ENCODE measurements at regions not wholly inside any gene's neighbourhood (a gene's known extent, or its start where the extent isn't known, plus 50 kb on each side); places are given as distances from the start of the nearest gene placed in this dataset.

GRCh38 chr18:10033016-10033399 is 119.2 kb downstream of the VAPA start:
- no peak for DNase-seq (ENCODE audit: low read depth)

DNA sequence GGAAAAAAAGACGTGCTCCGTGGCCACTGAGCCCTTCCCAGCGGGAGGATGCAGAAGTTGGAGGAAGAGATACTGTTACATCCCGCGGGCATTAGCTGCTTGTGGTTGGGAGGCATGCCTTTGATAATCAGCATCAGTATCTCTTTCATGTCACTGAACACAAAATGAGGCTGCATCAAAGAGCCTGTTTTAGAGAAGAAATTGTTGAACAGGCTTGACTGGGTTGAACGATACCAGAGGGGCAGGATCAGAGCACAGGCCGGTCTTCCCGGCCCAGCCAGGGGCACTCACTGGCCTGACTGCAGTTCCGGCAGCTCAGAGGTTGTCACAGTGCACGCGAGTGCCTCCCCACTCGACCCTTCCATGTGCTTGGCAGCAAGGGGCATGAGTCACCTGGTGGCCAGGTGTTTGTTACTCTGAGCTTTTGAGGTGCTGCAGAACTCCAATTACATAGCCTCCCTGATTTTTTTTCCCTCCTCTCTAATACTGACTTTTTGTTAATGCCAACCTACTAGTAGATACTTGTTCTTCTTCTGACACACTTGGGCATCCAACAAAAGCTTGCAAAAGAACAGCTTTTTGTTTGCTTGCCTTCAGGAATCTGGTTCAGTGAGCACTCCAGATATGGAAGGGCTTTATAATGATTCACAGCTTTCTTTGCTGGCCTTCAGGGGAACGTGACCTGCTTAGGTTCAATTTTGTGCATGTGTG is 121.6 kb downstream of the VAPA start:
- no peak for DNase-seq (ENCODE audit: low read depth)

DNA sequence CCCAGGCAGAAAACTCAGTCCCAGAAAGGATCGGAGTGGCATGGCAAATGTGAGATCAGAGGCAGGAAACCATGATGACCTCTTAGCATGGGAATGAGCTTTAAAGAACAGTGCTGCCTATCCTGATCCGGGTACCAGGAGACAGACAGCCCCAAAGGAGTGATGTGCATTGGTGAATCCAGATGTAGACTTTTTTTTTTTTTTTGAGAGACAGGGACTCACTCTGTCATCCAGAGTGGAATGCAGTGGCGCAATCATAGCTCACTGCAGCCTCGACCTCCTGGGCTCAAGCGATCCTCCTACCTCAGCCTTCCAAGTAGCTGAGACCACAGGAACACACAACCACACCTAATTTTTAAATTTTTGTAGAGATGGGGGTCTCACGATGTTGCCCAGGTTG is 122.7 kb downstream of the VAPA start:
- no peak for DNase-seq (ENCODE audit: low read depth)

GRCh38 chr18:10037181-10037580 is 123.4 kb downstream of the VAPA start:
- no peak for DNase-seq (ENCODE audit: low read depth)

- DNase-seq (ENCODE audit: low read depth), result no peak
These were observed 124.5 kb downstream of the VAPA start for GRCh38 chr18:10038268-10038667.

DNA sequence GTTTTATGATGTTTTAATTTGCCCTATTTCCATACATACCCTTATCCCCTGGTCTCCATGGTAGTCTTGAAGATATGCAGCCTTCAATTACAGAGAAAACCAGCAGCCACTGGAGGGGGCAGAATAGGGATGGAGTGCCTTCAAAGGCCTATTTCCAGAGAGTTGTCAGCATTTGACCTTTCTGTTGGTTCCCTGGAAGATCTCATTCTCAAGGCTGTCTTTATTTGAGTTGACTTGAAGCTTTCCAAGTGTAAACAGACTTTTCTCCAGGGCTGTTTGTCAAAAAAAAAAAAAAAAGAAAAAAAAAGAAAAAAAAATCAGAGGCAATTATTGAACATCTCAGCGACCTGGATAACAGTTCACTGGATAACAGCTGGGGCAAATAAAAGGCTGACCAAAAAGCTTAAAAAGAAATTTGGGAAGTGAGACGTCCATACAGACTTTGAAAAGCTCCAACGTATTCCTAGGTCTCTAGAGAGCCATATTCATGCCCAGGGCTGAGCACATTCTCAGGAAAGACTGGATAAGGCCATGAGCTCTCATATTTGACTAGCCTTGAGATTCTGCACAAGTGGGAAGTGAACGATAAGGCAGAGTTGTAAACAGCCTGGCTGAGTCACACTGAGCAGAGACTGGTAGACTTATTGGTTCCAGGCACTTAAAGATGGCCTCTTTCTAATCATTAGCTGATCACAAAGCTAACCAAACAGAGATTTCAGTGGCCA is 126.6 kb downstream of the VAPA start:
- DNase-seq (ENCODE audit: low read depth), result no peak

- no peak for DNase-seq (ENCODE audit: low read depth)
These were observed 127.4 kb downstream of the VAPA start for GRCh38 chr18:10041180-10041579.

DNA sequence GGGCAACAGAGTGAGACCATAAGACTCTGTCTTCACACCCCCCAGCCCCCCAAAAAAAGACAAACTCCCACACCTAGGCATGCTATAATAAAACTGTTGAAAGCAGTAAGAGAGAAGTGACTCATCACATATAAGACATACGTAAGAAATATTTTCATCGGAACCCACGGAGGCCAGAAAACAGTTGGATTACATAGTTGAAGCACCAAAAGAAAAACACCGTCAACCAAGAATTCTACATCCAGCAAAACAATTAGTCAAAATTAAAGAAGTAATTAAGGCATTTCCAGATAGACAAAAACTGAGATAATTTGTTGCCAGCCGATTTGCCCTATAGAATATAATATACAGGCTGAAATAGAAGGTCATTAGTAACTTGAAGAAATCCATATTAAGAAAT is 128.7 kb downstream of the VAPA start:
- DNase-seq (ENCODE audit: low read depth), result no peak

DNA sequence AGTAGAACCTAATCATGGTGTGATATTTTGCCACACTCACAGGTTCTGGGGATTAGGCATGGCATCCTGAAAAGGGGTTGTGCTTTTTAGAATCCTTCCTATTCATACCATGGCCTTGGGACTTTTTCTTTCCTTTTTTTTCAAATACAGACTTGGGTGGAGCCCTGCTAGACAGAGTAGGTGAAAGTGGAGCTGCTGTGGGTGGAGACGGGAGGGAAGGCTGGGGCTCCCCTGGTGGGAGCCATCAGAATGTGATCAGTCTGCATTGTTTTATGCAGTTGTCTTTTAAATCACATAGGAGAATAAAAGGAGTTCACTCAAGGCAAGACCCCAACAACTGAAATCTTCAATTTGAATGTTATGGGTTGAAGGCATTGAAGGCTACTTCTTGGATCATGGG is 130.2 kb downstream of the VAPA start:
- no peak for DNase-seq (ENCODE audit: low read depth)

DNA sequence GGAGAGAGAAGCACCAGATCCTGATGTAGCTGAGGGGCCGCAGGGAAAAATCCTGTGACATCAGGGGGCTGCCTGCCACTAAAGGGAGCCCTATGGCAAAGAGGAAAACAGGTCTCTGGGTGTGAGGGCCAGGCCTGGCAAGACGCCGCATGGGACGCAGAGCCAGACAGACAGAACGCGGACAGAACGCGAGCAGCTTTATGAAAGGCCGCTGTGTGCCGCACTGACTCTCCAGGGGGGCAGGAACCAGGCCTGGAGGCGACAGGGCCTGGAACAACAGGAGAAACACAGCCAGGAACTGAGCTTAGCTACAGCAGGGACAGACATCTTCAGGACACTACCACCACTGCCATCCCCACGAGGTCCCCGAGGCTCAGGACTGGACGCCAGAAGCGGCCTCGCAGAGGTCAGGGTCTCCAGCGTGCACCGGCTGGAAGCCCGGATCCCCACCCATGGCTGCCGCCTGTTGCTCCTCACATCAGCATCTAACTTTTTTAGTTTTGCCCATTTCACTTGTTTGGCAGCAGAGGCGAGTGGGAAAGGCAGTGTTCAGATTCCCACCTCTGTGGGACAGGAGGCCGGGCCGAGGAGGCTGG is 131.6 kb downstream of the VAPA start:
- no peak for DNase-seq (ENCODE audit: low read depth)

DNA sequence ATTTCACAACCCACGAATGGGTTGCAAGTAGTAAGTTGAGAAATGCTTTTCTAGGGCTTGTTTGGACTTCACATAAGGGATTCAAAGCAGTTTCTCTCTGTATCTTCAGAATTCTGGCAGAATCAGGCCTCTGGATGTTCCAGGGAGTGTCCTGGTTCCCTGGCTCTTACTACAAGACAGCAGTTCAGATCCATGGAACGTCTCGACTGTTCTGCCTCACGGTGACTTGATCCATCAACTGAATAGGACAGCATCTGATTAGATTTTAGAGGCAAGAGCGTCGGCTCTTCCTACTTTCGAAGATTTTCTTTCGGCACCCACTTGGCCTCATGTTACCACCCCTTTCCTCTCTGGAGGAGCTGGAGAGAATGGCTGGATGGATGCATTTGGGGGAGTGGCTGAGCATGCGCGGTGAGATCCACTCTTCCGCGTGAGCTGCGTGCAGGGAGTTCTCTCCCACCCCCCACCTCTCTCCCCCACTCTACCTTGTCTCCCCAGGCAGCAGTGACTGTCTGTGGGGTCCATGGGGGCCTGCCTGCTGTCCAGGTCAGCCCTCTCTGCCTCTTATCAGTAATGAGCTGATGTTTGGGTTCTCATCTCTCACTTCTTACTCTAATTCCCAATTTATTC is 132.5 kb downstream of the VAPA start:
- DNase-seq (ENCODE audit: low read depth), result no peak

GRCh38 chr18:10047237-10047636 is 133.4 kb downstream of the VAPA start:
- no peak for DNase-seq (ENCODE audit: low read depth)

- DNase-seq (ENCODE audit: low read depth), result no peak
These were observed 135.9 kb downstream of the VAPA start for GRCh38 chr18:10049747-10050146.

DNA sequence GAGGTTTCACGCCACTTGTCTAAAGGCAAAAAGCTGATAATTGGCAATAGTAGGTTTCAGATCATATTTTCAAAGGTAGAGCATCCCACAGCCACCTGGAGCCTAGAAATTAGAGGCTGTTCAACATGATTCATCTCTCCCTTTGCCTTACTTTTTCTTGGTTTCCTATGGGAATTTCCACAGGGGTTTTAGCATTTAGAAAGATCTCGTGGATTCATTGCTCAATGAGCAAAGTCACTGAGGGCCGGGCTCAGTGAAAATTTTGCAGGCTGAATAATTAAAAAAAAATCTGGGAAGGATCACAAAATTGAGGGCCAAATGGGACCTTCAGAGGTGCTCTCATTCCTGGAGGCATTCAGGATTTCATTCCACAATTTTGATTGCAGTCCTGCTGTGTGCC is 137.1 kb downstream of the VAPA start:
- DNase-seq (ENCODE audit: low read depth), result no peak

- no peak for DNase-seq (ENCODE audit: low read depth)
These were observed 138.2 kb downstream of the VAPA start for GRCh38 chr18:10051877-10052631.

GRCh38 chr18:10052871-10053270 is 139.1 kb downstream of the VAPA start:
- DNase-seq (ENCODE audit: low read depth), result no peak

DNA sequence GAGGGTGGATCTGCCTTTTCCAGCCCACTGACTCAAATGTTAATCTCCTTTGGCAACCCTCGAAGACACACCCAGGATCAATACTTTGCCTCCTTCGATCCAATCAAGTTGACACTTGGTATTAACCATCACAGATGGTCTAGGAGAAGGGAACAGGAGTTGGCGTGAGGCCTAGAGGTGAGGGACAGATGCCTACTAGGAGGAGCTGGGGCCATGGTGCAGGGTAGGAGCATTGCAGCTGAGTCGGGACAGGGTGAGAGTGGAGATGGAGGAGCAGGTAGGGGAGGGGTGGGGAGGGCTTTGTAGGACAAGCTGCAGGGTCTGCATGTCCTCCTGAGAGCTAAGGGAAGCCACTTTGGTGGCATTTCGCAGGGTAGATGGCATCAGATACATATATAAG is 140.0 kb downstream of the VAPA start:
- no peak for DNase-seq (ENCODE audit: low read depth)

DNA sequence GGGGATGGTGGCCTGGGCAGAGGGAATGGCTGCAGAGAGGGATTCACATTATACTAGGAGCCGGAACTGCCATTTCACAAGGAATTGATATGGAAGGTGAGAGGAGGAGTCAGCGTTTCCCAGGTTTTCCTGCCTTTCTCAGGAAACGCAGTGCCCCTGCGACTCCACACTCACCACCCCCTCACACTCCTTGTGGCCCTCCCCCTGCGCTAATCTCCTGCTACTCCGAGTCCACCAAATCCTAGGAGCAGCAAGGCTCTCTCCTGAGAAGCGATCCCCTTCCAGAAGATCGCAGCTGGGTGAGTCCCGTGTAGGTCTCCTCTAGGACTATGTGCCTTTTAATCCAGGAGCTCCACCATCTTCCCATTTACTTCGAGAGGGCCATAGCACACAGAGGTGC is 140.6 kb downstream of the VAPA start:
- DNase-seq (ENCODE audit: low read depth), result no peak

DNA sequence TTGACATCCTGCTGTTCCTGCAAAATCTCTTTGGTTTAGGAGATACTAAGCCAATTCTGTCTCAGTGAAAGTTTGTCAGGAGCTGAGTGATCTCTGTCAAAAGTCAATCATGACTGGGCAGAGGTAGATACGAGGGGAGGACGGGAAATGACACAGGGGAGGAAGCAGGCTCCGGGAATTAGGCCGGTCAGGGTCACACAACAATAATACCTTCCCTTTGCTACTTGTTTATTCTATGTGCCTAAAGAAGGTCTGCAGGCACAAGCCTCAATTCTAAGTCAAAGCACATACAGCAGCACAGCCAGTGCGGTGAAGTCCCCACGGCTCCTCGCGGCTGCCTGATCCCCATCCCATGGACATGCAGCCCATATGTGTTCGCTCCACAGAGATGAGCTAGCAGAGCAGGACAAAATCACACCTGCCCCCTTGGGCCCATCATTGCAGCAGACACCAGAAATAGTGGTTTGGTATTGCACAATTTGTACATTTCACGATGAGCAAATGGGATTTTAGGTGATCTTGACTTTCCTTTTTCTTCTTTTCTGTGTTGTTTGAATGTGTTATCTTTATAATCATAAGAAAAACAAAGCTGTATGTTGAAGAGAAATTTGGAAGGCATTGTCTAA is 141.4 kb downstream of the VAPA start:
- DNase-seq (ENCODE audit: low read depth), result no peak

- no peak for DNase-seq (ENCODE audit: low read depth)
These were observed 142.7 kb downstream of the VAPA start for GRCh38 chr18:10056506-10056905.

DNA sequence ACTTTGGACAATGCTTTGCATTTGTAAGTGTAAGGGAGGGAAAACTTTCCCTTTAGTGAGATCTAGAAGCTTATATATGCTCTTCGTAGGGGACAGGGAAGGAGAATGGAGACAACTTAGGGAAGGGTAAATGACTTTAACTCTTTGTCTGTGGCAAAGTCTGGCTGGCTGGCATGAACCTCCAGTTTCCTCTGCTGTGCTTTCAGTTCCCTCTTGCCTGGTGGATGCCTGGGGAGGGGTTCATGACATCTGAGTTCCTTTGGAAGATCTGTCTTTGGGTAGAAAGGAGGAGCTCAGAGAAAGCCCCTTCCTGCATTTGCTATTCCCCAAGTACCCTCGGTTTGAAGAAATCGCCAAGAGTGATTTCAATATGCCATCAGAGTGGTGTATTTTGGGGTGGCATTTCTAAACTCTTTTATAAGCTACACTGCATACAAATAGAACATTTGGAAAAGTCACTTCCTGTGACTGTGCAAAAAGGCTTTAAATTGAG is 143.6 kb downstream of the VAPA start:
- no peak for DNase-seq (ENCODE audit: low read depth)
